ENCODE measurements at regions not wholly inside any gene's neighbourhood (a gene's known extent, or its start where the extent isn't known, plus 50 kb on each side); places are given as distances from the start of the nearest gene placed in this dataset.

DNA sequence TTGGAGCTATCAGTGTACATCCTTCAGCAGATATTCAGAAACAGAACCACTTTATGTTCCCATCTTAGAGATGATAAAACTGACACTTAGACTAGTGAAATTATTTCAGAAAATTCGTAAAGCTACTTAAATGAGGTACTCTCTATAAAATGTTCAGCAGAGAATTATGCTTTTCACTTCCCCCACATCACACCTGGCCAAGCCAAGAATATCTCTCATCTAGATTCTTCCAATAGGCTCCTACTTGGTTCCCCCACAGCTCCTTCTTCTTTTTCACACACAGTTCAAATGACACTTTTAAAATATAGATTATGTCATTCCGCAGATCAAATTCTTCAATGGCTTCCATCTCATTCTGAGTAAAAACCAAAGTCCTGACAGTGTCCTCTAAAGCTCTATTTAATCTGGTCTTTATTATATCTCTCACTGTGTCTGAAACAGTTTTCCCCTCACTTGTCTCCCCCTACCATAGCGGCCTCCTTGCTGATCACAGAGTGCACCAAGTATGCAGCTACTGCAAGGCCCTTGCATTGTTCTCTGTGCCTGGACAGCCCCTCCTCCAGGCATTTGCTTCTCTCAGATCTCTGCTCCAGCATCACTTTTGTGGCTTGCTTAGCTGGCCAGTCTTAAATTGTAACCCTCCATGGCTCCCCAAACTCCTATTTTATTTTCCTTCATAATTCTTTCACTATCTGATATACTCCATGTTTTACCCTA is 736.8 kb upstream of the USP15 start:
- Histone ChIP-seq H3K27me3 (no peaks in the 10 kb centered on the region), H3K27ac (no peak overlapping the region), H3K4me3 (no peak overlapping the region), H3K36me3 (no peaks in the 10 kb centered on the region), H3K4me1 (no peaks in the 10 kb centered on the region), H3K9me3 (peaks cover 0 to 1% (median 0%) of the 10 kb centered on the region in 4 donors)
- 83 to 85% methylated on average over 3 of the region's 3 CpGs for WGBS, 2 donors
- intact Hi-C loops (cut with DNase I), result no loop called here
- TF ChIP-seq, protein P1, sequence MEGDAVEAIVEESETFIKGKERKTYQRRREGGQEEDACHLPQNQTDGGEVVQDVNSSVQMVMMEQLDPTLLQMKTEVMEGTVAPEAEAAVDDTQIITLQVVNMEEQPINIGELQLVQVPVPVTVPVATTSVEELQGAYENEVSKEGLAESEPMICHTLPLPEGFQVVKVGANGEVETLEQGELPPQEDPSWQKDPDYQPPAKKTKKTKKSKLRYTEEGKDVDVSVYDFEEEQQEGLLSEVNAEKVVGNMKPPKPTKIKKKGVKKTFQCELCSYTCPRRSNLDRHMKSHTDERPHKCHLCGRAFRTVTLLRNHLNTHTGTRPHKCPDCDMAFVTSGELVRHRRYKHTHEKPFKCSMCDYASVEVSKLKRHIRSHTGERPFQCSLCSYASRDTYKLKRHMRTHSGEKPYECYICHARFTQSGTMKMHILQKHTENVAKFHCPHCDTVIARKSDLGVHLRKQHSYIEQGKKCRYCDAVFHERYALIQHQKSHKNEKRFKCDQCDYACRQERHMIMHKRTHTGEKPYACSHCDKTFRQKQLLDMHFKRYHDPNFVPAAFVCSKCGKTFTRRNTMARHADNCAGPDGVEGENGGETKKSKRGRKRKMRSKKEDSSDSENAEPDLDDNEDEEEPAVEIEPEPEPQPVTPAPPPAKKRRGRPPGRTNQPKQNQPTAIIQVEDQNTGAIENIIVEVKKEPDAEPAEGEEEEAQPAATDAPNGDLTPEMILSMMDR (IDR thresholded peaks at IDR 0.05), result no peak
- no peak for TF ChIP-seq POLR2AphosphoS5 (IDR thresholded peaks at IDR 0.05)
- no peak for TF ChIP-seq POLR2A (IDR thresholded peaks at IDR 0.05)
- no peak for TF ChIP-seq EP300 (IDR thresholded peaks at IDR 0.05)
- no peak for DNase-seq

DNA sequence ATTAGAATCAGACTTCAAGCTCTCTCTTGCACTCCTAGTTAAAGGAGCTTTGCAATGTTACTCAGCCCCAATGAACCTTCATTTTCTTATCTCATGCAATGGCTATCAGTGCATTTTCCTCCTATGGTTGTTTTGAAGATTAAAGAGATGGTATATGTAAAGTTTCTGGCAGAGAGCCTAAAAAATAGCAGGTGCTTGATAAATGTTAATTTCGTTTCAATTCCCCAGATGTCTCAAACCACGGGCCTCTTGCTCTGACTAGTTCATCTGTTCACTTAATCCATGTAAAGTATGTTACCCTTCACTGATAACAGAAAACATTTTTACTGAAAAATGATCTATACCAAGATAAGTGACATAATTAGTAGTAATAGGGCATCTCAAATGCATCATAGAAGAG is 735.4 kb upstream of the USP15 start:
- Histone ChIP-seq H3K27me3 (no peaks in the 10 kb centered on the region), H3K27ac (no peak overlapping the region), H3K4me1 (no peaks in the 10 kb centered on the region), H3K36me3 (no peaks in the 10 kb centered on the region), H3K4me3 (no peak overlapping the region), H3K9me3 (peaks cover 0 to 1% (median 0%) of the 10 kb centered on the region in 4 donors)
- intact Hi-C loops (cut with DNase I), result no loop called here
- TF ChIP-seq EP300 (IDR thresholded peaks at IDR 0.05) (no peak), POLR2A (IDR thresholded peaks at IDR 0.05) (no peak), POLR2AphosphoS5 (IDR thresholded peaks at IDR 0.05) (no peak)
- TF ChIP-seq, protein P1 (IDR thresholded peaks at IDR 0.05), result no peak
- DNase-seq, result no peak
- 47 to 56% methylated on average over 2 of the region's 2 CpGs for WGBS, 2 donors

DNA sequence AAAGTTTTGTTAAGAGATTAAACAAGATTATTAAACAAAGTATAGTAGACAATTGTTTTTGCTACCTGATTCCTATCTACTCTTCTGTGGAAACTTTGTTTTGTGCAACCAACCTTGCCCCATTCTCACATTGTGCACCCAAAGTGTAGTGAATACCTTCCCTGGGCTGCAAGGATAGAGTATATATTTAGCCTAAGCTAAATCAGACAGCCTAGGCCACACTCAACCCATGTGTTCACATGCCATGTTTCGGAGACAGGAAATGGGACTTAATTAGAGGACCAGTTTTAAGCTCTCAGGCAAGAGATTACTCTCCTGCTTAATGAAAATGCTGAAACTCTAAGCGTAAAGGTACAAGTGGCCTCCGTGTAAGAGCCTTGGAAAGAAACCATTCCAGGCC is 734.9 kb upstream of the USP15 start:
- Histone ChIP-seq H3K27ac (no peak overlapping the region), H3K4me3 (no peak overlapping the region), H3K27me3 (no peaks in the 10 kb centered on the region), H3K4me1 (no peaks in the 10 kb centered on the region), H3K9me3 (peaks cover 0 to 1% (median 0%) of the 10 kb centered on the region in 4 donors), H3K36me3 (no peaks in the 10 kb centered on the region)
- WGBS, 2 donors, result 86 to 91% methylated on average over 3 of the region's 3 CpGs
- intact Hi-C loops (cut with DNase I), result no loop called here
- no peak for DNase-seq
- TF ChIP-seq EP300 (IDR thresholded peaks at IDR 0.05) (no peak), POLR2A (IDR thresholded peaks at IDR 0.05) (no peak), POLR2AphosphoS5 (IDR thresholded peaks at IDR 0.05) (no peak)
- TF ChIP-seq, protein P1 (IDR thresholded peaks at IDR 0.05), result no peak

DNA sequence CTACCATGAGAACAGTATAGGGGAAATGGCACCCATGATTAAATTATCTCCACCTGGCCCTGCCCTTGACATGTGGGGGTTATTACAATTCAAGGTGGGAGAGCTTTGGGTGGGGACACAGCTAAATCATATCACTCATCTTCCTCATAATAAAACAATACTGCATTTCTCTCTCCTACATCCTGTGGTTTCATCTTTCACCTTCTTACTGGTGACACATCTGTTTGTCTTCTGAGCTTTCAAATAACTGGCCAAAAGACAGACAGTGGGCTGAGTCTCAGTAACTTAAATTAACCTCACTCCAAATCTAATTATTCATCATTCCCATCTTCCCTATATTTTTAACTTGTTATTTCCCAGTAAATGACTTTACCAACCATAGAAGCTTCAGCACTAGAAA is 729.7 kb upstream of the USP15 start:
- TF ChIP-seq, protein P1 (IDR thresholded peaks at IDR 0.05), result no peak
- no peak for TF ChIP-seq POLR2A (IDR thresholded peaks at IDR 0.05)
- no peak for TF ChIP-seq EP300 (IDR thresholded peaks at IDR 0.05)
- no peak for TF ChIP-seq POLR2AphosphoS5 (IDR thresholded peaks at IDR 0.05)
- no peaks in the 10 kb centered on the region for H3K36me3 ChIP-seq
- DNase-seq, result no peak
- intact Hi-C loops (cut with DNase I), result no loop called here
- H3K27me3 ChIP-seq, result no peaks in the 10 kb centered on the region
- no peak overlapping the region for H3K4me3 ChIP-seq
- H3K27ac ChIP-seq, result no peak overlapping the region
- H3K4me1 ChIP-seq, result no peaks in the 10 kb centered on the region
- H3K9me3 ChIP-seq, result peaks cover 0 to 1% (median 0%) of the 10 kb centered on the region in 4 donors

DNA sequence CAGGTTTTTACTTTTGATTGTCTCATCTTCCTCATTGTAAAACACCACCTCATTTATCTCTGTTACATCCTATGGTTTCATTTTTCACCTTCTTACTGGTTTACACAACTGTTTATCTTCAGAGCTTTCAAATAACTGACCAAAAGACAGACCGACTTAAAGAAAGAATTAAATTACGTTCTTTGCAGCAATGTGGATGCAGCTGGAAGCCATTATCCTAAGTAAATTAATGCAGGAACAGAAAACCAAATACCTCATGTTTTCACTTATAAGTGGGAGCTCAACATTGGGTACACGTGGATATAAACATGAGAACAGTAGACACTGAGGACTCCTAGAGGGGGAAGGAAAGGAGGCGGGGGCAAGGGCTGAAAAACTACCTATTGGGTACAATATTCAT is 729.0 kb upstream of the USP15 start:
- H3K9me3 ChIP-seq, result no peaks in the 10 kb centered on the region
- no peak overlapping the region for H3K27ac ChIP-seq
- no peak overlapping the region for H3K4me3 ChIP-seq
- TF ChIP-seq POLR2AphosphoS5 (IDR thresholded peaks at IDR 0.05) (no peak), POLR2A (IDR thresholded peaks at IDR 0.05) (no peak), EP300 (IDR thresholded peaks at IDR 0.05) (no peak)
- TF ChIP-seq, protein P1 (IDR thresholded peaks at IDR 0.05), result no peak
- H3K4me1 ChIP-seq, result no peaks in the 10 kb centered on the region
- H3K36me3 ChIP-seq, result no peaks in the 10 kb centered on the region
- no peaks in the 10 kb centered on the region for H3K27me3 ChIP-seq
- no peak for DNase-seq
- WGBS, 2 donors, result 75 to 76% methylated on average over 4 of the region's 4 CpGs
- intact Hi-C loops (cut with DNase I), result no loop called here

All from sigmoid colon (tissue), 6 donors.